Neural progenitor cell (in vitro differentiated cells): ENCODE measurements at regions not wholly inside any gene's neighbourhood (a gene's known extent, or its start where the extent isn't known, plus 50 kb on each side); places are given as distances from the start of the nearest gene placed in this dataset.

Experiments used
- CTCF ChIP-seq: fragments of 200-600 bp; sonication (generic); IDR thresholded peaks from 2 replicates; pipeline ENCODE4 v1.5.1; 2017; ENCODE audit warnings: antibody characterized with exemption, mild to moderate bottlenecking
- EZH2 ChIP-seq: fragments of 200-600 bp; sonication (generic); IDR thresholded peaks from 2 replicates; pipeline ENCODE4 v1.6.1; 2017; ENCODE audit warnings: antibody characterized with exemption, mild to moderate bottlenecking, moderate library complexity
- EZH2phosphoT487 ChIP-seq: fragments of 200-600 bp; sonication (generic); IDR thresholded peaks from 2 replicates; pipeline ENCODE4 v1.6.1; 2017; ENCODE audit warnings: antibody characterized with exemption

DNA sequence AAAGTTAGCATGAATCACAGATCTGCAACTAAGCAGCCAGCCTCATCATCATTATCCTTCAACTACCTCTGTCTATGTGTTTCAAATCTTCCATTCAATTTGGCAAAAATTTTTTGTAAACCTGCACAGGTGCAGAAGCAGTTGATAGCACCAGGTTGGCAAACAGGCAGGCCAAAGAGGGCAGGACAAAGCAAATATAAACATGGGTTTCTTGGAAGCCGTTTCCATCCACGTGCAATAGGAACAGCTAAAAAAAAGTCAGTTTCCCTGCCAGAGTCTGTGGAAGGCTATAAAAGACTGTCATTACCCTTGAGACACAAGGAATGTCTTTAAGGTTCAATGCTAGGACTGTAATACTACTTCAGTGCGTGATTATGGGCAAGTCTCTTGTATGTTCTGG, 253.2 kb downstream of the PDHA2 start:
- no peak for TF ChIP-seq CTCF
- TF ChIP-seq EZH2 = no peak
- TF ChIP-seq EZH2phosphoT487 = no peak
